ENCODE measurements at regions not wholly inside any gene's neighbourhood (a gene's known extent, or its start where the extent isn't known, plus 50 kb on each side); places are given as distances from the start of the nearest gene placed in this dataset.

GRCh38 chr18:8899000-8899399 lies 193.6 kb downstream of the MTCL1 start:
- TF ChIP-seq POLR2A (IDR thresholded peaks at IDR 0.05), result no peak
- no peak for TF ChIP-seq CTCF (IDR thresholded peaks at IDR 0.05)
